Limb (tissue), 2 donors: ENCODE measurements at regions not wholly inside any gene's neighbourhood (a gene's known extent, or its start where the extent isn't known, plus 50 kb on each side); places are given as distances from the start of the nearest gene placed in this dataset.
"Not testable (repeated sequence)": the region's sequence is repeated elsewhere in the genome, so short reads cannot be mapped to it uniquely, and the experiment has no call there.

Experiments
- DNase-seq, 2 donors: peaks; one replicate each; pipeline ENCODE4 v3.0.0-alpha.2; 2016; ENCODE audit errors: extremely low spot score in 2 of 2

DNA sequence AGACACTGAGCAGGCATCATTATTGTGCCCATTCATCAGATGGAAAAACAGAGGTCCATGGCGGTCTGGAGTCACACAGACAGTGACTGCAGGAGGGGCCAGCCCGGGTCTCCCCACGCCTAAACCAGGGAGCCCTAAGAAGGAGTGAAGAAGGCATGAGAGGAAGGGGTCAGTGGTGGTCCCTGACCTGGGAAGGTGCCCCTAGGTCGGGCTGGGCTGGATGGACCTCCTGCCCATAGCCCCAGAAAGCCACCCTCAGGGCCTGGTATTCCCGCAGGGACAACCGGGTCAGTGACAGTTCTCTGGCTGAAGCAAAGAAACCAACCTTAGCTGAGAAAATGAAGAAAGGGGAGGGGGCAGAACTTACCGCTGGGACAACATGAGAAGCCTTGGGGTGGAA, 163.4 kb upstream of the C1orf174 start:
- DNase-seq: no peak

DNA sequence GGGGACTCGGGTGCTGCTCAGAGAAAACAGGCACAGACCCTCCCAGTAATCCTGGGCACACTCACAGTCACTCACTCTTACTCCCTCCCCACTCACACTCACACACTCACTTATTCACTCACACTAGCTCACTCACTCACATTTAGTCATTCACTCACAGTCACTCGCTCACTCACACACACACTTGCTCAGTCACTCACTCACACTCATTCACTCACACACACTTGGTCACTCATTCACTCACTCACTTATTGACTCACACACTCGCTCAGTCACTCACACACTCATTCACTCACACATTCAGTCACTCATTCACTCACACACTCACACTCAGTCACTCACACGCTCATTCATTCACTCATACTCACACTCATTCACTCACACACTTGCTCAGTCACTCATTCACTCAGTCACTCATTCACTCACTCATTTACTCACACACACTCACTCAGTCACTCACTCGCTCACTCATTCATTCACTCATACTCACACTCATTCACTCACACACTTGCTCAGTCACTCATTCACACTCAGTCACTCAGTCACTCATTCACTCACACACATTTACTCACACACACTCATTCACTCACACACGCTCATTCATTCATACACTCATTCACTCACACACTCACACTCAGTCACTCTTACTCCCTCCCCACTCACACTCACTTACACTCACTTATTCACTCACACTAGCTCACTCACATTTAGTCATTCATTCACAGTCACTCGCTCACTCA, 164.2 kb upstream of the C1orf174 start:
- DNase-seq: no peak

DNA sequence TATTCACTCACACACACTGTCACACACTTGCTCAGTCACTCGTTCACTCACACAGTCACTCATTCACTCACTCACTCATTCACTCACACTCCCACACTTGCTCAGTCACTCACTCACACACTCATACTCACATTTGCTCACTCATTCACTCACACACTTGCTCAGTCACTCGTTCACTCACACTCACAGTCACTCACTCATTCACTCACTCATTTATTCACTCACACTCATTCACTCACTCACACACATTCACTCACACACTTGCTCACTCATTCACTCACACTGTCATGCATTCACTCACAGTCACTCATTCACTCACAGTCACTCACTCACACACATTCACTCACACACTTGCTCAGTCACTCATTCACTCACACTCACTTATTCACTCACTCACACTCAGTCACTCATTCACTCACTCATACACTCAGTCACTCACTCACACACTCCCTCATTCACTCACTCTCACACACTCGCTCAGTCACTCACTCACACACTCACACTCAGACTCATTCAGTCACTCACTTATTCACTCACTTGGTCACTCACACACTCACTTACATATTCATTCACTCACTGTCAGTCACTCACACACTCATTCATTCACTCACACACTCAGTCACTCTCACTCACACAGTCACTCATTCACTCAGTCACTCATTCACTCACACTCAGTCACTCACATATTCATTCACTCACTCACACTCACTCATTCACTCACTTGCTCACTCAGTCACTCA, 167.0 kb upstream of the C1orf174 start:
- DNase-seq: no peak

DNA sequence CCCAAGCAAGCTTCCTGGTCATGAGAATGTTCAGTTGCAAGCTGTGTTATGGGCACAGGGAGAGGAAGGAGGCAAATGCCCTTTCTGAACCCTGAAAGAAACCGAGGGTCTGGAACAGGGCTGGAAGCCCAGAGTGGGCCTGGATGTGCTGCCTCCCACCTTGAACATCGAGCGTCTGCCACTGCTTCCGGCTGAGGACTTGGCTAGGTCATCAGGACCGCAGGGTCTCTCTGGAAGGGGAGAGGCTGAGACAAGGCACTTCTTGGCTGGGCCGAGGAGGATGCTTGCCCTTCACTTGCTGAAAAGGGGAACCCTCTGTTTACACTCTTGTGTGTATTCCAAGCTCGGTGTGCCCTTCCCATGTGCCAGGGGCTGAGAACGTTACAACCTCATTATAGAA, 168.0 kb upstream of the C1orf174 start:
- DNase-seq: no peak

DNA sequence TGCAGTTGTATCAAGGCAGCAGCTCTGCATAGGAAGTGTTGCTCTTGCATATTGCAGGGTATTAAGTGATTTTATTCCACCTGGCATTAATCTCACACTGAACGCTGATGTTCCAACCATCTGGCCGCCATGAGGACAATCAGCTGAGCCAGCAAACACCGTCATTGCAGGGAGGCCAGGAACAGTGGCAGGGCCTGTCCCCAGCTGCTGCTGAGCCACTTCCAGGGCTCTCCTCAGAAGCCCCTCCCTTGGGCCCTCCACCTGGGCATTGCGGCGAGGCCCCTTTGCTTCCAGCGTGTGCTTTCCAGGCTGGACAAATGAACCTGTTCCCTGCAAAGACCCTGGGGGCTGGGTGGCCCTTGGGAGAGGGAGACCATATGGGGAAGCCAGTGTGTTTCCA, 171.6 kb upstream of the C1orf174 start:
- peak; percentile 51 to 53 for DNase-seq

DNA sequence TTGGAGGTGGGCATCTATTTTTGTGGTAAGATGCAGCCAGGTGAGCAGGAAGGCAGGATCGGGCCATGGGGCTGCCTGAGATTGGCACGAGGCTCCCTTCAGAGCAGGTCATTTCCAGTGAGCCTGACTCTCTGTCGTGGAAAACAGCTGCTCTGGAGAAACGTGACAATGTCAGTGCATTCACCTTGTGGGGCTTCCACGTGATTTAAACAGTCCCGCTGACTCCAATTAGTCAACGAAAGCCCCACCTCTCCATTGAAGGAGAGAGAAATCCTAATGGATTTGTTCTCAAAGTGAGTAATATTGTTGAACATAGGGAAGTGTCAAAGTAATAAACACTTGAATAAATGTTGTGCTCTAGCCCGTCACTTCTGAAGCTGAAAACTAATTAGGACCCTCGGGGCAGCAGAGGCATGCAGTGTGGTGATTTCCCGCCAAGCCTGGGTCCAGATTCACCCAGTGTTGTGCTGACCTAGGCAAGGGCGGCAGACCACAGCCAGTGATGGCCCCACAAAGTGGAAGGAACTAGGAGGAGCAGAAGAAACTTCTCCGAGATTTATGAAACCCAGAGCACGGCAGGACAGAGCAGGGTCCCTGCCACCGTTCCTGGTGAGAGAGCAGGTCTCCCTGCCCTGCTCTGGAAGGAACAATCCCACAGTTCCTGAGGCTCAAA, 172.5 kb upstream of the C1orf174 start:
- DNase-seq: no peak

DNA sequence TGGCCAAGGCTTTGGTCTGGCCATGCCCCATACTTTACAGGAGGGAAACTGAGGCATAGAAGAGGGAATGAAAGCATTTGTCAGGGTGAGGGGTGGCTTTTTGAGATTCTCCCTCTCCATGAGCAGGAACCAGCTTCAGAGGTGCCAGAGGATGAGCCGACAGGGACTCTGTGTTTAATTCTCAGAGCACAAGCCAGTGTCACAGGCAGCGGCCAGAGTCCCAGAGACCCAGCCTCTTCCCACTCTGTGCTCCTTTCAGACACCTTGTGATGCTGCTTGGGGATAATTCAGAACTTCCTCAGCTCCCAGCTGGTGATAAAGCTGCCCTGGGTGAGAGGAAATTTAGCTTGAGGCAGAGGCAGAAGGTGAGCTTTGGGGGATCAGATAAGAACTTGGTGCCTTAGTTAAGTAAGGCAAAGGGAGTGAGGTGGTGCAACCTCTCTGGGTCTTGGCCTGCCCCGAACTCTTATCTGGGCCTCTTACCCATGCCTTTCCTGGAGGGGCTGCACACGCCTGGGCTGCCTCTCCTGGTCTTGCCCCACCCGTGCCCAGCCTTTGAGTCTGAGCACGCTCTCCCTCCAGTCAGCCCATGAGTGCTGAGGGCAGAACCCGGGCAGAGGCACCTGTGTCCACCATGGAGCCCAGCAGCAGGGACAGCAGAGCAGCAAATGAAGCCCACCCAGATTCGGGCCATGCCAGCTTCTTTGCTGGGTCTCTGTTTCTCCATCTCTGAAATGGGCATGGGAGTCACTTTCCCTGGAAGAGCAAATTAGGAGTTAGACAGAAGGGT, 175.6 kb upstream of the C1orf174 start:
- DNase-seq: no peak

DNA sequence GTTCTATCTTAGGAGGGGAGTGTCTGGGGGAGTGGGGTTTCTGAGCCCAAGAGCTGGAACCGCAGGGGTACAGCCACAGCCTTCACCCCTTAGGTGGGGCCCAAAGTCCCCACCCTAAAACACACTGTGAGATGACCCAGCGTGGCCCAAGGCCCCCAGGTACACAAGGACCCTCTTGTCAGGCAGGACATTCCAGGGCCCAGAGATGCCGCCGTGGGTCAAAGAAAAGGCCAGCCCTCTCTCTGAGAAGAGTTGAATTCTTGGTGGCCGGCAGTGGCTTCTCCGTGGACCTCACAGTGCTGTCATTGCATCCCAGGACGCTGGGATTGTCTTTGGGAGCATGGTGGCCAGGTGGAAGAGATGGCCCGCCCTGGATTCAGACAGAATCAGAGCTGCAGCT, 176.3 kb upstream of the C1orf174 start:
- no peak for DNase-seq

DNA sequence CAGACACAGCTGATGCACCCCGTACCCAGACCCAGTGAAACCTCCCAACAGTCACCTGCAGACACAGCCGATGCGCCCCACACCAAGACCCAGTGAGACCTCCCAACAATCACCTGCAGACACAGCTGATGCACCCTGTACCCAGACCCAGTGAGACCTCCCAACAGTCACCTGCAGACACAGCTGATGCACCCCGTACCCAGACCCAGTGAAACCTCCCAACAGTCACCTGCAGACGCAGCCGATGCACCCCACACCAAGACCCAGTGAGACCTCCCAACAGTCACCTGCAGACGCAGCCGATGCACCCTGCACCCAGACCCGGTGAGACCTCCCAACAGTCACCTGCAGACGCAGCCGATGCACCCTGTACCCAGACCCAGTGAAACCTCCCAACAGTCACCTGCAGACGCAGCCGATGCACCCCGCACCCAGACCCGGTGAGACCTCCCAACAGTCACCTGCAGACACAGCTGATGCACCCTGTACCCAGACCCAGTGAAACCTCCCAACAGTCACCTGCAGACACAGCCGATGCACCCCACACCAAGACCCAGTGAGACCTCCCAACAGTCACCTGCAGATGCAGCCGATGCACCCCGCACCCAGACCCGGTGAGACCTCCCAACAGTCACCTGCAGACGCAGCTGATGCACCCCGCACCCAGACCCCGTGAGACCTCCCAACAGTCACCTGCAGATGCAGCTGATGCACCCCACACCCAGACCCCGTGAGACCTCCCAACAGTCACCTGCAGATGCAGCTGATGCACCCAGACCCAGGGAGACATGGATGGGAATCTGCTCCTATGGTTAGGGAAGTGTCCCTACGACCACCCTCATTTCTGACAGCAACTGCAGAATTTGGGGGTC, 178.3 kb upstream of the C1orf174 start:
- not testable (repeated sequence) for DNase-seq

DNA sequence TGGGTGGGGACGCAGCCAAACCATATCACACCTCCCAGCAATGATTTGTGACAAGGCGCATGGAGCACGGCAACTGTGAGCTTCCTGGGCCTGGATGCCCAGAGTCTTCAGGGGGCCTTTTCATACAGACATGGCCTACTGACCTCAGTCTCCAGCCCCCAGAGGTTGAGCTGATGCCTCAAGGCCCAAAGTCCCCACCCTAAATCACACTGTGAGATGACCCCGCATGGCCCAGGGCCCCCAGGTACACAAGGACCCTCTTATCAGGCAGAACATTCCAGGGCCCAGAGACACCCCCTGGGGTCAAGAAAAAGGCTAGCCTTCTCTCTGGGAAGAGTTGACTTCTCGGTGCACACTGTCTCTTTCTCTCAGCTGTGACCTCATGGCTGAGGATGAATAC, 179.7 kb upstream of the C1orf174 start:
- DNase-seq: no peak

DNA sequence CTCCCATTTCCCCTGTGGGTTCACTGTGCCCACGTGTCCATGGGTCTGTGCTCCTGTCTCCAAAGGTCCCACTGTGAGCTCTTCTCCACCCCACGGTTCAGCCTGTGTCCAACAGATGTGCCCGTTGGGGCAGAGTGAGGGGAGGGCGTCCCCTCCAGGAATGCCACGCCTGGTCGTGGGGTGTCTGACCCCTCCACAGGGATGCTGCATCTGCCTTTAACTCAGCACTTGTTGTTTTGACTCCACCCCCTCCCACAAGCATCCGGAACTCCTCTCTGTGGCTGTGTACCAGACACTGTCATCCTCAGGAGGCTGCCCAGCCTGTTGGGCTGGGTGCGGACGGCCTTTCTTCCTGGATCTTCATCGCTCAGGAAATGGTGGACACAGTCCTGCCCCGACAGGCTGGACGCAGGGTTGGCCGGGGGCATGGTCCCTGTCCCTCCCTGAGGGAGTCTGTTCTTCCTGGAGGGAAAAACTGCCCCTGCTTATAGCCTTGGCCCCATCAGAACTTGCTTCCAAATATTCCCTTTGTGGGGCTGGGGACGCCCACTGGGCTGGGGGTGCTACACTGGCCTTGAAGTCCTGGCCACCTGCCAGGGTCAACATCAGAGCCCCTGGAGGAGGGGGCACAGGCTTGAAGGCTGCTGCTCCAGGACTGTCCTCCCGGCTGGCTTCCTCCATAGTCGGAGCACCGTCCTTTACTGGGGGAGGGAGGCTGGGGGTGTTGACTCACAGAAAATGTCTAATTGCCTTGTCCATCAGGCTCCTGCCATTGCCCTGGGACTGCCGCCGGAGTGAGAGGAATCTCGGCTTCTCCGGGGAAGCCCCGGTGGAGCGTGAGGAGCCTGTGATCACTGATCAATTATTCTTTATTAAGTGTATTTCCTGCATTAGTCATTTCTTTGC, 182.0 kb upstream of the C1orf174 start:
- DNase-seq: no peak

DNA sequence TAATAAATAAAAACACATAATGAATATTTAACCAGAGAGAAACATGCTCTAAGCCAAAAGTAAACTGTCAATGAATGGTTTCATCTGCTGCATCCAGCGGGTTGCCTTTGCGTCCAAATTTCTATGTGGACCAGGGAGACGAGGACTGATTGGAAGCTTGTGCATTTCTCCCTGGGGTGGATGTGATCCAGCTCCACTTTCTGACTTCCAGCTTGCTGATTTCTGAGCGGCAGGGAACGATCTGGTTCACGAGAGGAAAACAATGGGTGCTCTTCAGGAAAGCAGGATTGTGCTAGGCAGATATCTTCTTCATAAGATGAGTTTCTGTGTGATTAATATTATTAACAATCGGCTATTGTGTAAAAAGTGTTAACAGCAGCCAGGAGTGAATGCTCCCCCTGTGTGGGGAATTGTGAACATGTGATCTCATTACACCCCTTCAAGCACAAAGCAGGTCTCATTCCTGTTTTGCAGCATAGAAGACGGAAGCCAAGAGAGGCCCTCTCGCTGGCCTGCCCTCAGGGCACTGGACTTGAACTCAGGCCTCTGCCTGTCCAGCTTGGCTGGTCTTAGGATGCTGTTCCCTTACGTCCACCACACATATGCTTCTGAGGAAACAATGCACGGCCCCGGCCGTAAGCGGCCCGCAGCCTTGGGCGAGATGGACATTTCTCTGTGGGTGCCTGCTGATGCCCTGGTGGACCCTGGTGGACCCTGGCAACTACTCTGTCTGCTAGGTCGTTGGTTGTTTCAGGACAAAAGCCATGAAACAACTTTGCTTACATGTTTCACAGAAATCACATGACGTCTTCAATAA, 183.4 kb upstream of the C1orf174 start:
- no peak for DNase-seq

DNA sequence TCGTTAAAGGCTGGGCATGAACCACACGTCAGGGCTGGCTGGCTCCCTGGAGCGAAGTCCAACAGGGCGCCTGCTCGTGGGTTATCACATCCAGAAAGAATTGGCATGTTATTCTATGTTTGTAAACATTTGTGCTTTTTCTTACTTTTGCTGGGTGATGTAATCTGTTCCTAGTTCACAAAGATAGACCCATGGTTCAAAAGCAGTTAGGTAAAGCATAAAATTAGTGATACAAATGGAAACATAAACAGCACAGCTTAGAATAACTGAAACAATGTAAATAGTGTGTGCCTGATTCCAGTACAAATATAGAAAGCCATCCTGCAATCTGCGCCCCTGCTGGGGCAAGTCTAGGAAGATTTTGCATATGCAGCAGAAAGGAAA, 184.0 kb upstream of the C1orf174 start:
- DNase-seq: no peak

DNA sequence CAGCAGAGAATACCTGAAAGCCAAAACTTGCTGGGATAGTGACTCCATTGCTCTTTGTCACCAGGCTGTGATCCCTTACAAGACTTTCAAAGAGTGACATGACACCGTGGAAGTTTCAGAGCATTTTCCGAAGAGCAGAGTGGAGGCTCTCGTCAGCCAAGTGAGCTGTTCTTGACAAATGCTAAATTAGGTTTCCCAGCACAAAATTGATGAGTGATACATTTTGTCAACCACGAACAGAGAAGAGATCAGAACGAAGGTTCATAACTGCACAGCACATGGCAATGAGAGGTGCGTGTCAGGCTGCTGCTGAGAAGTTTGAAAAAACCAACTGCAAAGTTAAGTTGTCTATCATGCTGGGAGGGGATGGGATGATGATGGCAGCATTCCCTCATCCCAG, 184.4 kb upstream of the C1orf174 start:
- no peak for DNase-seq

DNA sequence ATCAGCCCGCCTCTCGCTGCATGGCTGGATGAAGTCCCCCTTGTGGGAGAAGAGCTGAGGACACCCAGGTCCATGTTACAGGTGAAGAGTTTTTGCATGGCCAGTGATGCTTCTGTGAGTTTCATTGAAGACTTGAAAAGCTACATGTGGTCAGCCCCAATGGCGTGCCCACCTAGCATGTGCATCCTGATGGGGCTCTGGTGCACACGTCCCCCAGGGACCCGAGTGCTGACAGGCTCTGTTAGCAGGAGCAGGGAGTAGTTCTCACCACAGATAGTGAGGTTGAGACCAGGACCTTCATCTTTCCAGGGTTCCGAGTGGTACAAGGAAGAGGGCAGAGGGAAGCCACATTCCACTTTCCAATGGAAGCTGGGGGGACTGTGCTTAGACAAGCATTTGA, 184.8 kb upstream of the C1orf174 start:
- no peak for DNase-seq

DNA sequence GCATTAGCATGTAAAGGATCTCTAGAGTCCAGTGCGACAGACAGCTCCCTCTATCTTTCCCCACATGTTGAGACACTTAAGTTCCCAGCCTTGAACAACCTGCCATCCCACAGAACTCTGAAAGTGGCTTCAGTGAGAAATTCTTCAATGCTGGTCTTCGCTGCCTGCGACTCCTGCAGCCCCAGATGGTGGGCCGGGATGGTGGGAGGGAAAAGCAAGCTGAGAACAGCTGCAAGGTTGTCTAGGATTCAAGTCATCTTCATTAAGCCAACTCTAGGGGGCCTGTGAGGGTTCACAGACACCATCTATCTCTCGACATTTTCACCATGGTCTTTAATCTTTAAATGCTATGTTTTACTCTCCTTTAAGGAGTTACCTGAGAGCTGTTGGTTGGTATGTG, 185.5 kb upstream of the C1orf174 start:
- DNase-seq: no peak

DNA sequence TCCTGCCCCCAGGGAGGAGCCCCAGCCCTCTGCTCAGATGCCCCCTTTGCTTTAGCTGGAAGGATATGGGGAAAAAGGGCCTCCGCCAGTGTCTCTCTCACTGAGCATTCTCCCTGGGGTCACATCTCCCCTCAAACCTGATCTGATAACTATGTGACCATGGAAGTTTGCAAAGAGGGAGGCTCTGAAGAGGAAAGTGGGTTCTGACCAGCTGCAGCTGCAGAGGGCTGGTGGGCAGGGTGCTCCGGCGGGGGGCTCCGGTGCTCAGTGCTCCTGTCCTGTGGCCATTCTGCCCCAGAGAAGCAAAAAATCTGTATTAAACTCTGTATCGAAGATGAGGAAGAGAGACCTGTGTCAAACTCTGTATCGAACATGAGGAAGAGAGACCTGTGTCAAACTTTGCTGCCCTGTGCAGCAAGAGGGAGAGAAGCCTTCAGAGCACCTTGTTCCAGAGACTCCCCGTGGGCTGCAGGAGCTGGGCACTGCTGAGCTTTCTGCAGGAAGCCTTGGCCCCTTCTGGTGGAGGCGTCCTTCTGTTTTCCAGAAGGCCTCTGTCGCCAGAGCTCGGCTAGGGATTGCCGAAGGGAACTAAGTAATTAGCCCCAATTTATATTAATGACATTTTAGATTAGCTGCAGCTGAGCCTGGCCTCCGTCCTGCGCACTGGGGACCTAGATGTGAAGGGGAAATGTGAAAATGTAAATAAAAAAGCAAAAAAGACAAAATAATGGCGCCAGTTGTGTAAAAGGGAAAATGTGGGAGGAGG, 186.2 kb upstream of the C1orf174 start:
- DNase-seq: no peak

DNA sequence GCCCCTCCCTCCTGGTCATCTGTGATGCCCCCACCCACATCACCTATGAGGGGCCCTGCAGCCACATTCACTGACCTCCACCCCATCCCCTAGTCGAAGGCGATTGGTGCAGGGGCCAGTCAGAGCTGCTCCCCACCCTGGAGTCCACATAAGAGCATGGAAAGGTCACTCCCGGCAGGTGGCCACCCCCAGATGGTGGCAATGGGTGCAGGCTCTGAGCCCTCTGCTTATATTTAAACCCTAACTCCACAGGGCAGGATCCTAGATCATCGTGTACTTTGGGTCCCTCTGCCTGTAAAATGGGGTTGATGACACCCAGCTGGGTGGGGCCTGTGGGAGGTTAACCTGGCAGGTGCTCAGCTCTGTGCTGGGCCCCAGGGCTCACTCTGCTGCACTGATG, 186.8 kb upstream of the C1orf174 start:
- DNase-seq: no peak
